Ovary (tissue), 3 donors: ENCODE measurements at regions not wholly inside any gene's neighbourhood (a gene's known extent, or its start where the extent isn't known, plus 50 kb on each side); places are given as distances from the start of the nearest gene placed in this dataset.

ENCODE experiments used
- POLR2A ChIP-seq: fragments of 450-650 bp; IDR thresholded peaks from one replicate; pipeline ENCODE4 v1.6.1; 2017; ENCODE audit warnings: antibody characterized with exemption, mild to moderate bottlenecking, moderate library complexity
- TF ChIP-seq, protein P1 (sequence below), 3 donors: fragments of 450-650 bp in 2 of 3; fragments of 200-600 bp in 1 of 3; IDR thresholded peaks; one replicate each; pipeline versions ENCODE4 v1.5.1 to v1.8.0; 2016 to 2022; ENCODE audit warnings: antibody characterized with exemption in 3 of 3, mild to moderate bottlenecking in 1 of 3
- donor health status: DM: no; HTN: no; CAD: no.

DNA sequence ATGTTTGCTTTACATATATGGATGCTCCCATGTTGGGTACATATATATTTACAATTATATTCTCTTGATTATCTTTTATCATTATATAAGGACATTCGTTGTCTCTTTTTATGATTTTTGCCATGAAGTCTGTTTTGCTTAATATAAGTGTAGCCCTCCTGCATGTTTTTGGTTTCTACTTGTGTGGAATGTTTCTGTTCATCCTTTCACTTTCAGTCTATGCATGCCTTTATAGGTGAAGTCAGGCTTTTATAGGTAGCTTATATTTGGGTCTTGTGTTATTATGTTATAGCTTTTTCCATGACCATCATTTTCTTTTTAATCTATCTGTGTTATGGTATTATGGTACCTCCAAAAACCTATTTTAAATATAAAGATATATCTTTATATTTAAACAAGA lies 612.5 kb upstream of the HS3ST5 start:
- TF ChIP-seq, protein P1, sequence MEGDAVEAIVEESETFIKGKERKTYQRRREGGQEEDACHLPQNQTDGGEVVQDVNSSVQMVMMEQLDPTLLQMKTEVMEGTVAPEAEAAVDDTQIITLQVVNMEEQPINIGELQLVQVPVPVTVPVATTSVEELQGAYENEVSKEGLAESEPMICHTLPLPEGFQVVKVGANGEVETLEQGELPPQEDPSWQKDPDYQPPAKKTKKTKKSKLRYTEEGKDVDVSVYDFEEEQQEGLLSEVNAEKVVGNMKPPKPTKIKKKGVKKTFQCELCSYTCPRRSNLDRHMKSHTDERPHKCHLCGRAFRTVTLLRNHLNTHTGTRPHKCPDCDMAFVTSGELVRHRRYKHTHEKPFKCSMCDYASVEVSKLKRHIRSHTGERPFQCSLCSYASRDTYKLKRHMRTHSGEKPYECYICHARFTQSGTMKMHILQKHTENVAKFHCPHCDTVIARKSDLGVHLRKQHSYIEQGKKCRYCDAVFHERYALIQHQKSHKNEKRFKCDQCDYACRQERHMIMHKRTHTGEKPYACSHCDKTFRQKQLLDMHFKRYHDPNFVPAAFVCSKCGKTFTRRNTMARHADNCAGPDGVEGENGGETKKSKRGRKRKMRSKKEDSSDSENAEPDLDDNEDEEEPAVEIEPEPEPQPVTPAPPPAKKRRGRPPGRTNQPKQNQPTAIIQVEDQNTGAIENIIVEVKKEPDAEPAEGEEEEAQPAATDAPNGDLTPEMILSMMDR (IDR thresholded peaks at IDR 0.05): no peak
- TF ChIP-seq POLR2A: no peak
